ENCODE measurements at regions not wholly inside any gene's neighbourhood (a gene's known extent, or its start where the extent isn't known, plus 50 kb on each side); places are given as distances from the start of the nearest gene placed in this dataset.

- Mint-ChIP-seq H3K27me3 (ENCODE audit: low read depth) (no peaks in the 10 kb centered on the region), H3K4me3 (no peak overlapping the region), H3K36me3 (no peaks in the 10 kb centered on the region), H3K4me1 (no peaks in the 10 kb centered on the region), H3K9me3 (peaks cover 6% of the 10 kb centered on the region; the same call in 1 of the 2 replicates), H3K27ac (no peak overlapping the region)
- ChIA-PET POLR2A (no interaction called here), CTCF (interaction anchor here (1.0 kb wide), 1 partner anchor 15 kb away, joined by 3 read pairs; no protein-coding TSS in a partner anchor)
- TF ChIP-seq, protein P1, sequence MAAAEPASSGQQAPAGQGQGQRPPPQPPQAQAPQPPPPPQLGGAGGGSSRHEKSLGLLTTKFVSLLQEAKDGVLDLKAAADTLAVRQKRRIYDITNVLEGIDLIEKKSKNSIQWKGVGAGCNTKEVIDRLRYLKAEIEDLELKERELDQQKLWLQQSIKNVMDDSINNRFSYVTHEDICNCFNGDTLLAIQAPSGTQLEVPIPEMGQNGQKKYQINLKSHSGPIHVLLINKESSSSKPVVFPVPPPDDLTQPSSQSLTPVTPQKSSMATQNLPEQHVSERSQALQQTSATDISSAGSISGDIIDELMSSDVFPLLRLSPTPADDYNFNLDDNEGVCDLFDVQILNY (CRISPR knock-in tag; IDR thresholded peaks at IDR 0.05): no peak
- TF ChIP-seq, protein P2, sequence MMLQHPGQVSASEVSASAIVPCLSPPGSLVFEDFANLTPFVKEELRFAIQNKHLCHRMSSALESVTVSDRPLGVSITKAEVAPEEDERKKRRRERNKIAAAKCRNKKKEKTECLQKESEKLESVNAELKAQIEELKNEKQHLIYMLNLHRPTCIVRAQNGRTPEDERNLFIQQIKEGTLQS (CRISPR knock-in tag; conservative IDR thresholded peaks at IDR 0.05): no peak
- TF ChIP-seq NFYB (CRISPR knock-in tag; conservative IDR thresholded peaks at IDR 0.05; ENCODE audit: low read depth) (no peak), CBFB (CRISPR knock-in tag; IDR thresholded peaks at IDR 0.05; ENCODE audit: low read depth) (no peak), ZBTB21 (CRISPR knock-in tag; IDR thresholded peaks at IDR 0.05; ENCODE audit: borderline replicate concordance) (no peak), SP1 (CRISPR knock-in tag; conservative IDR thresholded peaks at IDR 0.05) (no peak), ATF6 (CRISPR knock-in tag; IDR thresholded peaks at IDR 0.05) (no peak)
- ATAC-seq (no peak), DNase-seq (ENCODE audit: low spot score) (no peak)
Observed at GRCh38 chr20:41784209-41784958, 166.2 kb upstream of the CHD6 start.

GRCh38 chr20:41783423-41784208, 165.4 kb upstream of the CHD6 start:
- Mint-ChIP-seq H3K36me3 (no peaks in the 10 kb centered on the region), H3K27me3 (ENCODE audit: low read depth) (no peaks in the 10 kb centered on the region), H3K4me3 (no peak overlapping the region), H3K4me1 (no peaks in the 10 kb centered on the region), H3K27ac (no peak overlapping the region), H3K9me3 (peaks cover 6% of the 10 kb centered on the region; the same call in 1 of the 2 replicates)
- CTCF ChIA-PET: interaction anchor here (1.0 kb wide), 1 partner anchor 16 kb away, joined by 3 read pairs; no protein-coding TSS in a partner anchor
- POLR2A ChIA-PET: no interaction called here
- ATAC-seq: no peak
- DNase-seq (ENCODE audit: low spot score): no peak
- TF ChIP-seq, protein P3, sequence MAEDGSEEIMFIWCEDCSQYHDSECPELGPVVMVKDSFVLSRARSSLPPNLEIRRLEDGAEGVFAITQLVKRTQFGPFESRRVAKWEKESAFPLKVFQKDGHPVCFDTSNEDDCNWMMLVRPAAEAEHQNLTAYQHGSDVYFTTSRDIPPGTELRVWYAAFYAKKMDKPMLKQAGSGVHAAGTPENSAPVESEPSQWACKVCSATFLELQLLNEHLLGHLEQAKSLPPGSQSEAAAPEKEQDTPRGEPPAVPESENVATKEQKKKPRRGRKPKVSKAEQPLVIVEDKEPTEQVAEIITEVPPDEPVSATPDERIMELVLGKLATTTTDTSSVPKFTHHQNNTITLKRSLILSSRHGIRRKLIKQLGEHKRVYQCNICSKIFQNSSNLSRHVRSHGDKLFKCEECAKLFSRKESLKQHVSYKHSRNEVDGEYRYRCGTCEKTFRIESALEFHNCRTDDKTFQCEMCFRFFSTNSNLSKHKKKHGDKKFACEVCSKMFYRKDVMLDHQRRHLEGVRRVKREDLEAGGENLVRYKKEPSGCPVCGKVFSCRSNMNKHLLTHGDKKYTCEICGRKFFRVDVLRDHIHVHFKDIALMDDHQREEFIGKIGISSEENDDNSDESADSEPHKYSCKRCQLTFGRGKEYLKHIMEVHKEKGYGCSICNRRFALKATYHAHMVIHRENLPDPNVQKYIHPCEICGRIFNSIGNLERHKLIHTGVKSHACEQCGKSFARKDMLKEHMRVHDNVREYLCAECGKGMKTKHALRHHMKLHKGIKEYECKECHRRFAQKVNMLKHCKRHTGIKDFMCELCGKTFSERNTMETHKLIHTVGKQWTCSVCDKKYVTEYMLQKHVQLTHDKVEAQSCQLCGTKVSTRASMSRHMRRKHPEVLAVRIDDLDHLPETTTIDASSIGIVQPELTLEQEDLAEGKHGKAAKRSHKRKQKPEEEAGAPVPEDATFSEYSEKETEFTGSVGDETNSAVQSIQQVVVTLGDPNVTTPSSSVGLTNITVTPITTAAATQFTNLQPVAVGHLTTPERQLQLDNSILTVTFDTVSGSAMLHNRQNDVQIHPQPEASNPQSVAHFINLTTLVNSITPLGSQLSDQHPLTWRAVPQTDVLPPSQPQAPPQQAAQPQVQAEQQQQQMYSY (CRISPR knock-in tag; IDR thresholded peaks at IDR 0.05): no peak
- TF ChIP-seq ZNF396 (CRISPR knock-in tag; IDR thresholded peaks at IDR 0.05; ENCODE audit: borderline replicate concordance): no peak
- no peak for TF ChIP-seq ZNF281 (CRISPR knock-in tag; IDR thresholded peaks at IDR 0.05)
- TF ChIP-seq TP53 (CRISPR knock-in tag; IDR thresholded peaks at IDR 0.05): no peak
- no peak for TF ChIP-seq ZNF232 (CRISPR knock-in tag; IDR thresholded peaks at IDR 0.05)
- no peak for TF ChIP-seq OVOL2 (CRISPR knock-in tag; IDR thresholded peaks at IDR 0.05; ENCODE audit: borderline replicate concordance)
- TF ChIP-seq MXD4 (CRISPR knock-in tag; IDR thresholded peaks at IDR 0.05; ENCODE audit: borderline replicate concordance): no peak
- TF ChIP-seq ETV6 (CRISPR knock-in tag; IDR thresholded peaks at IDR 0.05): no peak
- no peak for TF ChIP-seq ZMAT4 (CRISPR knock-in tag; IDR thresholded peaks at IDR 0.05)
- no peak for TF ChIP-seq FOXK1 (CRISPR knock-in tag; IDR thresholded peaks at IDR 0.05)
- TF ChIP-seq, protein P1 (CRISPR knock-in tag; IDR thresholded peaks at IDR 0.05): no peak
- no peak for TF ChIP-seq ATF6 (CRISPR knock-in tag; IDR thresholded peaks at IDR 0.05)
- TF ChIP-seq JAZF1 (CRISPR knock-in tag; IDR thresholded peaks at IDR 0.05): no peak
- TF ChIP-seq ZNF263 (CRISPR knock-in tag; IDR thresholded peaks at IDR 0.05; ENCODE audit: low read depth): no peak
